AG08396 (cell line): ENCODE measurements at regions not wholly inside any gene's neighbourhood (a gene's known extent, or its start where the extent isn't known, plus 50 kb on each side); places are given as distances from the start of the nearest gene placed in this dataset.
A peak's percentile ranks its signal among the peaks of the same experiment; 100 is the strongest.

ENCODE experiments used
- DNase-seq: peaks from one replicate; pipeline ENCODE4 v3.0.0; 2012; ENCODE audit warnings: low spot score, mixed read lengths

- no peak for DNase-seq
These were observed 853.7 kb downstream of the MCTP2 start for GRCh38 chr15:95085056-95085455.

GRCh38 chr15:95086531-95087252 lies 855.3 kb downstream of the MCTP2 start:
- DNase-seq, result peak; percentile 2

GRCh38 chr15:95087253-95087609 lies 855.9 kb downstream of the MCTP2 start:
- no peak for DNase-seq

DNA sequence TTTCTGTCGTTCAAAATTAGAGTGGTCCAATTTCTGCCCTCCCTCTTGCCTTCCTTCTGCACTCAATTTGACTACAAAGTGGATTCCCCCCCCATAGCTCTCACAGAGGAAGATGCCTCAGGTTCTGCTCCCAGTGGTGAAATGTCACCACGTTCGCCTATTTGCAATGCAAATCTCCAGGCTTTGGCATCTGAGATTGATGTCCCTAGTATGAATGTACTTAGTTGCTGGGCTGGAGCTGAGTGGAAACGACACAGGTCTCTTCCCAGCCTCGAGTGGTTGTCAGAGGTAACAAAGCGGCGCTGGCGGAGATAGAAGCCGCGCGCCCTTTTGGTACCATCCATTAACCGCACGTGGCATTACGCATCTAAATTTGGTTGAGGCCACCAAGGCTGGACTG lies 860.1 kb downstream of the MCTP2 start:
- no peak for DNase-seq

DNA sequence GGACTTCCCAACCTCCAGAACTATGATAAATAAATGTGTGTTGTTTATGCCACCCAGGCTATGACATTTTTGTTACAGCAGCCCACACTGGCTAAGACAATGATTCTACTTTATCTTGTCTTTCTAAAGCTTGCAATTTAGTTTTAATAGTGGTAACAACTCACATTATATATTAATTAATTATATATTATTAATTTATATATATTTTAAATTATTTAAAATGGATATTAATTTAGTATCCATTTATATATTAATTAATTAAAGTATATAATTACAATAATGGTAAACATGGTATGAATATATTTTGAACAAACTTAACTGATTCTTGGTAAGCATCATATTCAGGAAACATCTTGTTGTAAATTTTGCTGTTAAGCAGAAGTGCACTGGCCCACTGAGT lies 863.9 kb downstream of the MCTP2 start:
- no peak for DNase-seq

DNA sequence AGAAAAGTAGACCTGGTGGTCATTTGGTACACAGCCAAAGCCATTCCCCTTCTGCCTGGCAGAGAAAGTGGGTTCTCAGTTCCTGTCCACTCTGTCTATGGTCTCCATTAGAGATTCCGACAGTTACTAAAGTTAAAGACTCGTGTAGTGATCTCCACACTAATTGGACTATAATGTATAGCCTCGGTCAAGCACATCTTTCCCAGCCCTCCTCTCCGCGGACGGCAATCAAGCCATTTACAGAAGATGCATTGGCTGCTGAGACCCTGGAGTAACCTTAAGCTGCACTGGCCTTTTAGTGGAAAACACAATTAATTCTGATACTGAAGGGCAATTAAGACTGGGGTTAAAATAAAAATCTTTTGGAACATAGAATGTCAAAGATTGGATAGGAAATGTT lies 865.3 kb downstream of the MCTP2 start:
- DNase-seq, result no peak

DNA sequence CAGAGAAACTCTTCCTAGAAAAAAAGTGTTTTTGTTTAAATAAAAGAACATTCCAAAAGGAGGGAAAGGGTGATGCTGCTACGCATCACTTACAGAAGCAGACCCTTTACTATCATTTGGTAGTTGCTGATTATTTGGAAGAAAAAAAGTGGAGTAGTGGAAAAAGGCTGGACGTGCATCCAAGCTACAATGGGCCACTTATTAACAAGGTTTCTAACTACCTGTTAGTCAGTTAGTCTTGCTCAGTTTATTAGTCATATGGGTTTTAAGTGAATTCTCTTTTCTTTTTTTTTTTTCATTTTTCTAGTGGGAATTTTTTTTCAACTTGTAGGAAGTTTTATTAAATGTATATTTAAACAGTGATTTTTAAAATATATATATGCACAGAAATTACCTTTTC lies 866.0 kb downstream of the MCTP2 start:
- DNase-seq, result no peak

- DNase-seq, result no peak
These were observed 873.9 kb downstream of the MCTP2 start for GRCh38 chr15:95105229-95105628.

DNA sequence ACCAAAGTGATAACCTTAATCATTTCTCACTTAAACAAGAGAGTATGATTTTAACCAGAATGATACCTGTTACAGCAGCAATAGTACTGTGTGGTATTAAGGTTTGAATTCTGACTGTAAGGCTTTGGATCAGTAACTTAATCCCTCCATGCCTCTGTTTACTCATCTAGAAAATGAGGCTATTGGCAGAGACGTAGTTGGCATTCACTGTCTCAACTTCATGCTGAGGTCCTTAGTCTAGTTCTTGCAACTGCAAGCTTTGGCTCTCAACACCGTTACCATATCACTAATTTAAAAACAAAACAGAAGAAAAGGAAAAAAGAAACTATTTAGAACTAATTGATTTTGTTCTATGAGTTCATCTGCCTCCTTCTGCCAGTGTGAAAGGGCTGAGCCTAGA lies 875.4 kb downstream of the MCTP2 start:
- DNase-seq, result no peak

- DNase-seq, result no peak
These were observed 877.3 kb downstream of the MCTP2 start for GRCh38 chr15:95108673-95109072.

- no peak for DNase-seq
These were observed 880.6 kb downstream of the MCTP2 start for GRCh38 chr15:95111969-95112368.

DNA sequence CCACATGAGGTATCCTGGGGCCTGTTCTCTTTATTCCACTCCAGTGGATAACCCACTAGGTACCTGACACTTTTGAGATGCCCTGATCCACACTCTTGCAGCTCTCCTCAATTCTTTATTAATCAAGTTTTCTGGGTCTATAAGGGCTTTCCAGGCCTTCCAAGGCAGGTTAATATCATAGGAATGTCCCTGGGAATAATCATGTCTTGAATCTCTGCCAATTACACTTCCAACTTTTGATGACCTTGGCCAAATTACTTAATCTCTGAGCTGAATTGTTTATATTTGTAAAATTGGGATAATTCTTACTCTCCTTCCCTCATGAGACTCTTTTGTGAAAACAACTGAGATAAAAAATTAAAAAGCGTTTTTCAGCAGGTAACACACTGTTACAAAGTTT lies 881.7 kb downstream of the MCTP2 start:
- DNase-seq, result no peak

DNA sequence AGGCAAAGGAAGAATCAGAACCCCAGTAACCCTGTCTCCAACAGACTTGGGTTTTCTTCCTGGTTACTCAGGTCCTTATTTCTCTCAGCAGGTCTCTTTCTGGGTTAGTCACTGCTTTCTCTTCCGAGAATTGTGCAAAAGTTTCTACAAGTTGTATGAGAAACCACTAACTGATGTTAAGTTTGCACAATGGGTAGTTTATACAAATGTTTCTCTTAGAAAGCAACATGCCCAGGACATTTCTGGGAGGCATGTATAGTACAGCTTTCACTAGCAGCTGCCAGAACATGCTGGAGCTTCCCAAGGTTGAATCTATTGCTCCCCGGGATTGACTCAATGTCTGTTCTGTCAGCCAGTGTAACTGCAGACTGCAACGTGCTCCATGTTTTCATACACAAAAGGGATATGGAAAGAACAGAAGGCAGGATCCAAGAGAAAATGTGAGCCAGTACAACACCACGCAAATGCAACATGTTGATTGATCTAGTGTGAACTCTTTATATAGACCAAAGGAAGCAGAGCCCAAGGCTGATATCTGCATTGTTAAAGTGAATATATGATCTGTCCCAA lies 887.8 kb downstream of the MCTP2 start:
- DNase-seq, result no peak

- no peak for DNase-seq
These were observed 889.2 kb downstream of the MCTP2 start for GRCh38 chr15:95120595-95120994.

- DNase-seq, result no peak
These were observed 889.8 kb downstream of the MCTP2 start for GRCh38 chr15:95121191-95121590.

DNA sequence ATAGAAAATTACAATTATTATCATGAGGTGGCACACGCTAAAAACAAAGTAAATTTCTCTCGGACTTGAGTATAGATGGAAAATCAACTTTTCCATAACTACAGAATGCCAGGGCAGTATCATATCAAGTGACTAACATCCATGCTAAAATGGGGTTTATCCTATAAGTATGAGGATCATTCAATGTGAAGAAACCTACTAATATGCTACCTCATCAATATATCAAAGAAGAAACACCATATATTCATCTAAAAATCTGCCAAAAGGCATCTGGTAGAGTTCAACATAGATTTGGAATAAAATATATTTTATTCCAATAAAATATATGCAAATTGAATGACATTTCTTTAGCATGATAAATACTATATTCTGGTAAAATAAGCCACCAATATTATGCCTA lies 894.4 kb downstream of the MCTP2 start:
- no peak for DNase-seq

GRCh38 chr15:95127356-95127755 lies 896.0 kb downstream of the MCTP2 start:
- DNase-seq, result no peak

- DNase-seq, result no peak
These were observed 898.2 kb downstream of the MCTP2 start for GRCh38 chr15:95129574-95129973.

- no peak for DNase-seq
These were observed 899.8 kb downstream of the MCTP2 start for GRCh38 chr15:95131131-95131556.

DNA sequence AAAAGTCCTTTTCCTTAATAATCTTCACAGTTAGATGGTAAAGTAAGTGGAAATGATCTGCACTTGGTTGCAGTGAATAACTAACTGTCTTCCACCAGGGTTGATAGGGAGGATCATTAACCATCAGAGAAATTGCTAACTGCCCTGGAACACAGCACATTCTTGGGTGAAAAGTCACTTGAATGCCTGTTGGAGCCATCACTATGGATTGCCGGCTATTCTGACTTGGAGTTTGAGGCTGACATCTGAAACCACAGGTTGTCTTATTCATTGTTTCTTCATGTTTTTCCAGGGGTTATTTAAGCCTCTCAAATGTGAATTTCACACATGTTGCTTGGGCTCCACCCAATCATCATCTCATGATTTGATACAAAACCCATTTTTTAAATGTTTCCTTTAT lies 901.4 kb downstream of the MCTP2 start:
- peak; percentile 26 for DNase-seq

GRCh38 chr15:95134431-95135110 lies 903.2 kb downstream of the MCTP2 start:
- DNase-seq, result no peak

GRCh38 chr15:95138604-95139270 lies 907.4 kb downstream of the MCTP2 start:
- DNase-seq, result no peak

DNA sequence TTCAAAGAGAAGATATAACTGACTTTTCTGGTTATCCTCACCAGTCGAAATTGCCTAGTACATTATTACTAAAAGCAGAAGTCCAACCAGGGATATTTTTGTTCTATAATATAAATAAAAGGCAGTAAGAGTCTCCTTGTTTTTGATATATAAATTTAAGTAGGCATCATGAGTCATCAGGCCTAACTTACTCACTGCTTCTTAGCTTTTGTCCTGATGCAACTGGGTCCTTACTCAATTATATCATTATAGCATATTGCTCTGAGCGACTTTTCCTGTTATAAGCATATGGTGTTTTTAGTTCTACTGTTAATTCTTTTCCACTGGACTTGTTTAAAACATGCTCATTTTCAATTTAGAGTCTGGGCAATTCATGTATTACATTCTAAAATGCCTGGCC lies 910.1 kb downstream of the MCTP2 start:
- no peak for DNase-seq
